ENCODE measurements at regions not wholly inside any gene's neighbourhood (a gene's known extent, or its start where the extent isn't known, plus 50 kb on each side); places are given as distances from the start of the nearest gene placed in this dataset.

DNA sequence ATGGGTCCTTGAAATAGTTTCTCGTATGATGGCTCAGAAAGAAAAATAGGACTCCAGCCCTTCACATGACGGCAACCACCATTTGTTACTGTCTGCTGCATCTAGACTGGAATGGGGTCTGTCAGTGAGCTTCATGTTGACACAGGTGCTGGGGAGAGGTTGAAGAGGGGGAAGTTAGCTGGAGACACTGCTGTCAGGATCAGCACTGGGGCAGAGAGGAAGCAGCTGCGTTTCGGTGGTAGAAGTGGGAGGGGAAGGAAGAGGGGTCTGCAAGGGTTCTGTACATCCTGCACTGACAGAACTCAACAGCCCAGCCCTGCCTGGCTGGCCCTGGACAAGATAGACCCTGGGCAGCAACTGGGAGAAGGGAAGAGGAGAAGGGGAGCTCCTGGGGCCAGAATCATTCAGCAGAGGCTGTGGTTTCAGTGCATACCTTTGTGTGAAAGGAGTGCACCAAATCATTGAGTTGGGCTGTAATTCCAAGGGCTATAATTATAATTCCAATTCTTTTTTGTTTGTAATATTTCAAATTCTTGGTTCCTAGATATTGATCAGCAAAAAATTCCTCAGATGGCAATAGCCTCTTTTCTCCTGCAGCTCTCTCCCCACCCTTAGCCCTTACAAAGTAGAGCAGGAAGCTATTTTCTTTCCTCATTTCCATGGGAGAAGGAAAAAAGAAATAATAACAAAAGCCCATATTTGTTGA, 119.4 kb upstream of the C1GALT1C1 start:
- no peaks in the 10 kb centered on the region for H3K36me3 Mint-ChIP-seq
- H3K27ac Mint-ChIP-seq: no peak overlapping the region
- peak overlapping the region; percentile 11 for H3K4me3 Mint-ChIP-seq
- H3K27me3 Mint-ChIP-seq: no peaks in the 10 kb centered on the region
- TF ChIP-seq, protein P1, sequence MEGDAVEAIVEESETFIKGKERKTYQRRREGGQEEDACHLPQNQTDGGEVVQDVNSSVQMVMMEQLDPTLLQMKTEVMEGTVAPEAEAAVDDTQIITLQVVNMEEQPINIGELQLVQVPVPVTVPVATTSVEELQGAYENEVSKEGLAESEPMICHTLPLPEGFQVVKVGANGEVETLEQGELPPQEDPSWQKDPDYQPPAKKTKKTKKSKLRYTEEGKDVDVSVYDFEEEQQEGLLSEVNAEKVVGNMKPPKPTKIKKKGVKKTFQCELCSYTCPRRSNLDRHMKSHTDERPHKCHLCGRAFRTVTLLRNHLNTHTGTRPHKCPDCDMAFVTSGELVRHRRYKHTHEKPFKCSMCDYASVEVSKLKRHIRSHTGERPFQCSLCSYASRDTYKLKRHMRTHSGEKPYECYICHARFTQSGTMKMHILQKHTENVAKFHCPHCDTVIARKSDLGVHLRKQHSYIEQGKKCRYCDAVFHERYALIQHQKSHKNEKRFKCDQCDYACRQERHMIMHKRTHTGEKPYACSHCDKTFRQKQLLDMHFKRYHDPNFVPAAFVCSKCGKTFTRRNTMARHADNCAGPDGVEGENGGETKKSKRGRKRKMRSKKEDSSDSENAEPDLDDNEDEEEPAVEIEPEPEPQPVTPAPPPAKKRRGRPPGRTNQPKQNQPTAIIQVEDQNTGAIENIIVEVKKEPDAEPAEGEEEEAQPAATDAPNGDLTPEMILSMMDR (conservative IDR thresholded peaks at IDR 0.05): no peak
- peaks cover 3% of the 10 kb centered on the region for H3K4me1 Mint-ChIP-seq (ENCODE audit: unreplicated experiment)
- DNase-seq (ENCODE audit: extremely low spot score, unreplicated experiment): no peak
- H3K9me3 Mint-ChIP-seq: no peaks in the 10 kb centered on the region

DNA sequence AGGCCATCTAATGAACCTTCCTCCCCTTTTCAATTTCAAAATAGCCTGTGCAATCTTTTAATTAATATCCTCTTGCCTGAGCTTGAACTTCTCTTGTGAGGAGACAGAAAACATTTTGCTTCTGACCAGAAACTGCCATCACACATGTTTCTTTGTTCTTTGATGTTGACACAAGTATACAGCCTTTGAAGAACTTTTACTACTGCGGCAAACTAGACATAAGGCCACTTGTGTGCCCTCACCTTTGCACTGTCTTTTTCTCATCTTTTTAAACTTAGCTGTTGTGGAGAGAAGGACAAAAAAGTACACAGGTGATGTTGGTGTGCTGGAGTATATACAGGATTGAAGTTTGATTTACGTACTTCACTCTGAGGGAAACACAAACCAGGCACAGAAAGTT, 116.3 kb upstream of the C1GALT1C1 start:
- DNase-seq (ENCODE audit: extremely low spot score, unreplicated experiment): no peak
- H3K27me3 Mint-ChIP-seq: no peaks in the 10 kb centered on the region

DNA sequence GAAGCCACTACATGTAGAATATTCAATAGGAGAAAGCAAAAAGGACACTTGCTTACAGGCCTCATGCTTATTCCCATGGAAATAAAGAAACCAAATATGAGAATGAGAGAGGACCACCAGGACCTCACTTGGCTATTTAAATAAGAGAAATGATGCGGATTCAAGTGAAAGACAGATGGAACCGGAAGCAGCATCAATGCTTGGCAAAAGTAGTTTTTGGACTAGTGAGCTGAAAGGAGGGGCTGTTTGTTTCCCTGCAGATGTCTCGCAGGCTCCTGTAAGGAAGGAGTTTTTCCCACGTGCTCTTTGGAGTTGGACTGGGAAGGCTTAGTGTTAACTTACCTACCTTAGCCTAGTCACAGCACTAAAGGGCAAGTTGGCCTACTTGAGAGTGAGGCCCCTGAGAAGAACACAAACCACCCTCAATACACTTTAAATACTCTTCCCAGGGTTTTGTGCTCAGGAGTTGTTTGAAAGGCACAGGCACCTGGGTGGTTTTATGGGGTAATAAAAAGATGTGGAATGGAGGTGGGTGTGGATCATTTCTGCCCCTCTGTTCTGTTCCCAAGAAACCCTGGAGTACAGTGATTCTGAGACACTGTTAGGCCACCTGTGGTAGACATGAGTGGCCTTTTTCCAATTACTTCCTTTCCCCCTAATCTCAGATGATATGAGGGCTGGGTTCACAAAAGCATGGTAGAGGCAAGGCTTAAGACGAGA, 113.3 kb upstream of the C1GALT1C1 start:
- no peaks in the 10 kb centered on the region for H3K9me3 Mint-ChIP-seq
- no peaks in the 10 kb centered on the region for H3K36me3 Mint-ChIP-seq
- no peaks in the 10 kb centered on the region for H3K4me1 Mint-ChIP-seq (ENCODE audit: unreplicated experiment)
- no peak overlapping the region for H3K4me3 Mint-ChIP-seq
- TF ChIP-seq, protein P1 (conservative IDR thresholded peaks at IDR 0.05): no peak
- H3K27me3 Mint-ChIP-seq: no peaks in the 10 kb centered on the region
- no peak overlapping the region for H3K27ac Mint-ChIP-seq
- DNase-seq (ENCODE audit: extremely low spot score, unreplicated experiment): no peak

More for the DNA sequence above, 116.3 kb upstream of the C1GALT1C1 start:
- Mint-ChIP-seq H3K4me3 (no peak overlapping the region), H3K27ac (no peak overlapping the region), H3K36me3 (no peaks in the 10 kb centered on the region), H3K4me1 (ENCODE audit: unreplicated experiment) (peaks cover 3% of the 10 kb centered on the region), H3K9me3 (no peaks in the 10 kb centered on the region)
- TF ChIP-seq, protein P1 (conservative IDR thresholded peaks at IDR 0.05): no peak

DNA sequence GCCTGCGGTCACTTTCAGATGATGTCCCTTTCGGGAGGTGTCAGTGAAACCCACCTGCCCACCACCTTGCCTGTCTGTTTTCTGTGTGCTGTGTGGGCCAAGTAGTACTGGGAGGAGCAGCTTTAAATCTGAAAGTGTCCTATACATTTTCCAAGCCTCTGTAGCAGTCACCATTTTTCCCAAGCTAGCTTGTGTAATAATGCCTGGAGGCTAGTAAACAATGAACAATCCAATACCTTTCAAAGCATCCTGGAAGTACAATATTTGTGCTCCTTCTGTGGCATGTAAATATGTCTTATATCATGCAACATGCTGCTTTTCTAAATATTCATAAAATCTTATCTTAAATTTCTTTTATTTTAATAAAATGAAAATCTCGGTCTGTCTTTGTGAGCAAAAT, 111.6 kb upstream of the C1GALT1C1 start:
- Mint-ChIP-seq H3K36me3 (no peaks in the 10 kb centered on the region), H3K4me3 (no peak overlapping the region), H3K27me3 (no peaks in the 10 kb centered on the region), H3K9me3 (no peaks in the 10 kb centered on the region), H3K27ac (no peak overlapping the region), H3K4me1 (ENCODE audit: unreplicated experiment) (no peaks in the 10 kb centered on the region)
- TF ChIP-seq, protein P1 (conservative IDR thresholded peaks at IDR 0.05): no peak
- no peak for DNase-seq (ENCODE audit: extremely low spot score, unreplicated experiment)

DNA sequence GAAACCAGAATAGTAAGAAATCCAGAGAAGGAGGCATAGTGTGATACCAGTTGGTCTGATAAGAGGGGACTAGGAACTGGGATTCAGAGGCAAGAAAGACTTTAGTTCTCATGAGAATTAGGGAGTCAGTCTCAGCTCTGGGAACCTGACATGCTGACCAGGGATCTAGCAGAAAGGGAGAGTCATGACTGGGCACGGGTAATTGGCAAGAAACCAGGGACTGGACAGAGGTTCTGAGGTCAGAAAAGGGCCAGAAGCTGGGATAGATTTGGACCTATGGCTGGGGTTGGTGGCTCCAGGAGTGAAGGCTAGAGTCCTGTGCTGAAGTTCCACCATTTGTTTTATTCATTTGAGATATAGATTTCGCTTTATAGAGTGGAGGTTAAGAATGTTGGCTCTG, 110.2 kb upstream of the C1GALT1C1 start:
- no peaks in the 10 kb centered on the region for H3K4me1 Mint-ChIP-seq (ENCODE audit: unreplicated experiment)
- no peaks in the 10 kb centered on the region for H3K27me3 Mint-ChIP-seq
- H3K4me3 Mint-ChIP-seq: no peak overlapping the region
- H3K27ac Mint-ChIP-seq: no peak overlapping the region
- no peaks in the 10 kb centered on the region for H3K9me3 Mint-ChIP-seq
- no peaks in the 10 kb centered on the region for H3K36me3 Mint-ChIP-seq
- DNase-seq (ENCODE audit: extremely low spot score, unreplicated experiment): no peak
- TF ChIP-seq, protein P1 (conservative IDR thresholded peaks at IDR 0.05): no peak

Measured in type B pancreatic cell (in vitro differentiated cells).